ENCODE measurements at regions not wholly inside any gene's neighbourhood (a gene's known extent, or its start where the extent isn't known, plus 50 kb on each side); places are given as distances from the start of the nearest gene placed in this dataset.

DNA sequence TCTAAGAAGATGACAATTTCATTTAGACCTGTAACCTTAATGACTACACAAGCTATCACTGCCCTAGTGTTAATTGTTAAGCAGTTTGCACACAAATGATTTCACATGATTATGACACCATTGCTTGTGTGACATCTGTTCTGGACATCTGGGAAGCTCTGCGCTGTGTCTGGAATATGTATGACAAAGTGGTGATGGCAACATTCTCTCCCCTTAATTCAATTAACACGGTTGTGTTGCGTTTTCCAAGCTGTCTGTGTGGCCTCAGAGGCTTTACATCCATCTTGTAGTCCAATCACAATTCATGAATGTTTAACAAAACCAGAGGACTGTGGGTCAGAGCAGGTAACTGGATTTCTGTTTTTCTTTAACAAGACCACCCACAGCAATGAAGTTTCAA, 204.4 kb downstream of the COG6 start:
- no peak for DNase-seq

DNA sequence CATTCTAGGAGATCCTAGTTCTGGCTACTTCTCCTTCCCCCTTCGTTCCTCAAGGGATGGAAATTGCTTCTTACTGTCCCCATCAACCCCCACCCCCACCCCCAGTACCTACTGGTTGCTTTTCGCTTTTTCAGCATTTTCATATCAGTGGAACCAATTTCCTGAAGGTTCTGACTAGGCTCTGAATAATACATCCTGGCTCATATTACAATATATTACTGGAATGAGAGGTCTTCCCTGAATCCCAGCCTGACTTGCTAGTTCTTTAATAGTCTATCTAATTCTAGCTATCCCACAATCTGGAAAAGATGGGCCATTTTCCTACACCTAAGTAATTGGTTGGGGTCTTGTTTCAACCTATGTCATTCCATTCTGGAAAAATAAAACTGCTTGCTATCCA, 207.4 kb downstream of the COG6 start:
- no peak for DNase-seq

DNA sequence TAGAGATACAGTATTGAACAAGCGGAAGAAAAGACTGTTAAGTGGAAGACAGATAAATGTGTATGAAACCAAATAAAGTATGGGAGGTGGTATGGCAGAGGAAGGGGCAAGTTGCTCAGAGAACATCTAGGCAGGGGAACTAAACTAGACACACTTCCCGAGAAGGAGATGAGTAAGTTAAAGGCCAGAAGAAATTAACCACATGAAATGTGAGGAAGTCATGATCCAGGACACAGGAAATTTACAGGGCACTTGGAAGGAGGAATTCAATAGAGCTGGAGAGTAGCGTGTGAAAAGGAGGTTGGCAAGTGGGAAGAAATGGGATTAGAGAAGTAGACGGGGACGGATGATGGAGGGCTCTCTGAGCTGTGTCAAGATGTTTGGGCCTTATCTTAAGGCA, 208.8 kb downstream of the COG6 start:
- no peak for DNase-seq

DNA sequence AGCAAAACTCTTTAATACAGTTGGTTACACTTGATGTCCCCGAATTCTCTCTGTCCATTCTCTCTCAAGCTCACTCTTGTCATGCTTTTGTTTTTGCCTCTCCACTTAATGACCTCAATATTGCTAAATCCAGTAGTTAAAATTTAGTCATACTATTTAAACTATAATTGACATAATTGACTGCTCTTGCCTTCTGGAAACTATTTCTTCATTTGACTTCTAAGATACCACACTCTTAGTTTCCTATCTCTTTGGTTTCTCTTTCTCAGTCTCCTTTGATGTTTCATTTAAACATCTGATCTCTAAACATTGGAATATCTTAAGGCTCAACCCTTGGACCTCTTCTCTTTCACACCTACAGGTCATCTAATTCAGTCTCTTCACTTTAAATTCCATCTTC, 211.3 kb downstream of the COG6 start:
- no peak for DNase-seq

DNA sequence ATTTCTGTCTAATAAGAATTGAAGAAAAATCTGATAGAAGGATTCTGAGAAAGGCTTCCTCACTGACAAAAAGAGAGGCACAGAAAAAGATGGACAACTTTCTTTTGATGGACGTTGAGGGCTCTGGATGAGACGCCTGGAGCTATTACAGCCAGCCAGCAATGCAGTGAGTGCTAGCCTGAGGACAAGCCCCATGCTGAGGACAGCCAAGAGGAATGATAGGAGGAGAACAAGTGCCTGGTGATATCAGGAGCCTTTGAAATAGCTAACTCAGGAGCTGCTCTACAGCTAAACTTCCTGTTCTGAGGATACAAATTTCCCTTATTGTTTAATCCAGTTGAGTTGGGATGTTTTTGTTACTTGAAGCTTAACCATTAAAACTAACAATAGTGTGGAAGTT, 212.3 kb downstream of the COG6 start:
- no peak for DNase-seq

DNA sequence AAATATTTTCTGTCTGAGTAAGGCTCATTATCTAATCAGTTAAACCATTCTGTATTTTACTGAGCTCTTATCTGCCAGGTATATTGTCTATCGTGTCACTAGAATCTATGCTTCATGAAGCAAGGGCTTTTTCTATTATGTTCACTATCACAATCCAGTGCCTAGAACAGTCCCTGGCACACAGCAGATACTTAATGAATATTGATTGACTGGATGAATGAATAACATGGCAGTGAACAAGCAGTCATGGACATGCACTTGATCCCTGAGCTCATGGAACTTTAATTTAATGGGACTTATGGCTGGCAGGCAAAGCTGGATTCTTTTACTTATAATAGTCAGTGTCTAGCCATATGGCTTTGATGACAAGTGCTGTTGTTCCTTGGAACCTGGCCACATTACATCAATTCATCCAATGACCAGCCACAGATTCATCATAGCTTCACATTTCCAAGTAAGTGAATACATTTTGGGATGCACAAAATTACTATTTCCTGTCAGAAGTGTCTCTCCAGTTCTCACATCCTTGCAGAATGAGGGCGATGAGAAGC, 214.8 kb downstream of the COG6 start:
- no peak for DNase-seq

DNA sequence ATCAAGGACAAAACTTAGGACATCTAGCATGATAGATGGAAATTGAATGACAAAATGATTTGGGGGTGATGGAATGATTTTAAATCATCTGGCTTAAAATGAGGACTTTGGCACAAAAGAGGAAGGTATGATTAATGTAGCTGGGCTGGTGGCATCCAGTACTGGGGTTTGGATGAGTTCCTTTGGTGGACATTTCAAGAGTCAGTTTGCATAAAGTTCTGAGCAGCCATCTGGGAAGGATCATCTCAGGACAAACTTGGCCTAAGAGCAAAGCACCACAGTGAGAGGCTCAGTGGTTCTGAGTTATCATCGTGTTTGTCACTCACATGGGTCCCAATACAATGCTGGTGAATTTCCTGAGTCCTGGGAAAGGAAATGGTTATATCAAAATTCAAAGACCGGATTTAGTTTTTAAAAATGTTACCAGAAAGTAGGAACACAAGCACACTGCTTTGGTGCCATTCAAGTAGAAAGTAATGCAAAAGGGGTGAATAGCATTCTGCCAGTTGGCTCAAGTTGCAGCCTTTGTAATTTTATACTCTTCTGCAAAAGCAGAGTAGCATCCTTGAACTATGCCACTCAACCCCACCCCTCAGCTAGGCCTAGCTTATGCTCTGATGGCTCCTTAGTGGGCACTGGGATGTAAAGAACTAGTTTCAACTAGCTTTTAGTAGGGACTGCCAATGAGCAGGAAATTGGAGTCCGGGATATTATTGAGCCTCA, 219.0 kb downstream of the COG6 start:
- DNase-seq: no peak

DNA sequence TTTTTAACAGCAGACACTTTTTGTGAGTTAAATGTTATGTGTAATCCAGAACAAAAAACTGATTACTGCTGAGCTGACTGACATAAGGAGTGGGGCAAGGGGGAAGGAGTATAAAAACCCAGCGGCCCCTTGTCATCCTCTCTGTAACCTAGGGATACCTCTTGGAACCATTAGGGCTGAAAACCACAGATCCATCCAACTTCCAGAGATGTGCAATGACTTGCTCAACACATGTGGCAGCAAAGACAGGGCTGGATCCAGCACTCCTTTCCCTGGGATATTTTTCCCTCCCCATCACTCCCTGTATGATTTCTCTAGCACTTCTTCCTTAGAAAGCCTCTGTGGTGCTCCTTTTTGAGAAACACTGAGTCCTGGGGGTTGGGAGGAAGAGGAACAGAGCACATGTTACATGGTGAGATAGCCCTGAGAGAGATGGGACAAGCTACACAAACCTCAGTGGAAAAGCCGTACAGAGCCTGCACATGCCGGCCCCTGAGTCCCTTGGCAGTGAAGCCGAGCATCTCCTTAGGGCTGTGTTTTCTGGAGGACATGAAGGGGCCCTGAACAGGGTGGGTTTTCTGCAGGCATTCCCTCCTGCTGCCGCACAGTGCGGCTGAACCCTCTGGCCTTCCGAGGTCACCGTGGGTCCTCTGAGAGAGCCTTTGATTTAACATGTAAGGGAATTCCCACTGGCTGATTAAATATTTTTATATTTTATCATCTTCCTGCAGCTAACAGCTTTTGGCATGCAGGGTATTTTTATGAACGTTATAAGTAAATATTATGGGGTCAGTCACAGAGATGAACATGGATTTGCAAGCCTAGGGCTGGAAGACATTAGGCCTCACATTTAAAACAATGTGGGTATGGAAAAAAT, 219.9 kb downstream of the COG6 start:
- DNase-seq: no peak

DNA sequence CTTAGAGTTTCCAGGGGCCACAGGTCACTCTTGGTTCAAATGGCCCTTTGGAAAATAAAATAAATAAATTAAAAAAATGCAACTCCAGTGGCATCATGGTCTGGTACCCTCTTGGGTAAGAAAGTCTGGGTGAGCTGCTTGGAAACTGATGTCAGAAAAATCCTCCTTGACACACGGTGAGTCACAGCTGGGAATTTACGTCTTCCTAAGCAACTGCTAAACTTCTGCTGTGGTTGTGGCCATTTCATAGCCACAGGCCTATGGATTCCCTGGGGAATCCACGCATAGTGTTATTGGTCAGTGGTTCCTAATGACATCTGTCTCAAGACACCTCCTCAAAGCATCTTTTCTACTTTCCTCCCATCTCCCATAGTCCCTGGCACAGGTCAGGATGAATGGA, 220.8 kb downstream of the COG6 start:
- no peak for DNase-seq

DNA sequence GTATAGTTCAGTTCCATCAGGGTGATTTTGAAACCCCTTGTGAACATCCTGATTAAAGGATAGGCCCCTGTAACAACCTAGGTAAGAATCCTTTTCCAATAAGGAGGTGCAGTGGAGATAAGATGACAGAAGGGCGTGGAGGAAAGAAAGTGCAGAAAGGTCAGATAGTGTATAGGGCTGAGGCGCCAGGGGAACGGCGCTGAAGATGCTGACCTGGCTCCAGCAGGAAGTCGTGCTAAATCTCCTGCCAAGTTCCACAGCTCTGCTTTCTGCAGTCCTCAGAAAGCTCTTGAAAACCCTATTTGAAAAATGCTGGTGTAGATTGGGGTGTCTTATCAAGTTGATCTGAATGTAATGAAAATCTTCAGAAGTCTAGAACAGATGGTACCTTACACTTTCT, 221.7 kb downstream of the COG6 start:
- DNase-seq: no peak

DNA sequence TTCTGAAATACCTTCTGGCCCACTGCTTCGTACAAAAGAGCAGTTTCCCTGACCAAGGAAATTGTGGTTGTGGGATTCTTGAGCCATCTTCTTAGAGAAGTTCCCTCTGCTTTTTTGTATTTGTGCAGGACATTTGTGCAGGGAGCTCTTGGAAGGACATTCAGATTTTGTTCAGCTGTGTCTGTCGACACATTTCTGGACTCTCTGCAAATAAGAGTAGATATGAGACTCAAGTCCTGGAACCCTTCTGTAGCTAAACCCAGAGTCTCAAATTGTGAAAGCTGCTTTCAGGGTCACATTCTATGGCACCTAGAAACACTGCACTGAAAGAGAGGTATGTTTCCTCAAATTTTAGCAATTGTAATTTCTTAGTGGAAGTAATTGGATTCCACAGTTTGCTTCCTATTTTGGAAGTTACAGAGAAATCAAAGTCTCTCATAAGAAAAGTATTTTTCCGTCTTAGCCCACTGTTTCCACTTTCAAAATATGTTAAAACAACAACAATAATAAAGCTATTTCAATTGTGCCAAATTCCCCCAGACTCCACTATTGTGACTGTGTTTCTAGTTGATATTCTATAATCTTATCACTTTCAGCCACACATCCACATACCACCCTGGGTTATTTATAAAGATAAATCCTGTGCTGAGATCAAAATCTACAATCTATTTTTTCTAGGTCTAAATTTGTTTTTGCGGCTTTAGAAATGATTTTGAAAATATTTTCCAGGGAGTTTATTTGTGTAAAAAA, 224.0 kb downstream of the COG6 start:
- no peak for DNase-seq

DNA sequence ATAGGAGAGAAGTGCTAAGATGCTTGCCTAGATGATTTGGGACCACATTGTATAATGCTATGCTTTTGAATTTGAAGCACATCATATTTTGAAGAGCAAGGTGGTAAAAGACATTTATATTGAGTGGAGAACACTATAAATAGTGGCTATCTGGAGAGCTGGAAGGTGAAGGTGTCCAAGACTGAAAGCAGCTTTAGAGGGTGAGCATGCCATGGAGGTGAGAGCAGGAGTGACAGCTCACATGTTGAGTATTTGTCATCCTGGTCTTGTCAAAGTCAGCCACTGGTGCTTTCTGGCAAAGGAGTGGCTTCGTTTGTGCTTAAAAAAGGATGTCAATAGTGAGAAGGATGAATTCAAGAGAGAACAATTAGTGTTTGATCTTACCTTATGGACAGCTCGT, 225.9 kb downstream of the COG6 start:
- DNase-seq: no peak

DNA sequence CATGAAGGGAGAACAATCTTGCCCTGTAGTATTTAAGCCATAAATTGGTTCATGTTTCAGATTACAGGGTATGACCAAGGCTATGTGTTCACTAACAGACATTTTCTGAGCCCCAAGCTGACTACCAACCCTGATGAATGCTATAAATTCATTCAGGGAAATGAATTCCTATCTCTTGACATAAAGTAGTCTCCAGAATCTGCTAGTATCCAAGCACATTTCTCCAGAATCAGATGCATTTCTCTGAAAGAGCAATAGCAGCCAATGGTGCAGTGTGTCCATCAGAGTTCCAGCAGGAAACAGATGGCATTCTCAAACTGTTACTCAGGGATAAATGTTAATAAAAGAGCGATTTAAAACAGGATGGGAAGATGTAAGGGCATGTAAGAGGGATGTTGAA, 226.4 kb downstream of the COG6 start:
- no peak for DNase-seq

DNA sequence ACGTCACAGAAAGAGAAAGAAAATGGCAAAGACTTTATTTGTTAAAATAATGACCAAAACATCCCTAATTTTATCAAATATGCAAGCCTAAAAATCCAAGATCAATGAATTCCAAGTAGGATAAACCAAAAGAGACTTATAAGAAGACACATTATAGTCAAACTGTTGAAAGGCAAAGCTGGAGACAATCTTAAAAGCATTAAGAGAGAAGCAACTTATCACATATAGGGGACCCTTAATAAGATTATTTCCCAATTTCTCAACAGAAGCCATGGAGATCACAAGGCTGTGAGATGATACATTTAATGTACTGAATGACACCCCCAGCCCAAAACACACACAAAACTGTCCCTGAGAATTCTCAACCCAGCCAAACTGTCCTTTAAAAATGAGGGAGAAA, 228.7 kb downstream of the COG6 start:
- DNase-seq: no peak

DNA sequence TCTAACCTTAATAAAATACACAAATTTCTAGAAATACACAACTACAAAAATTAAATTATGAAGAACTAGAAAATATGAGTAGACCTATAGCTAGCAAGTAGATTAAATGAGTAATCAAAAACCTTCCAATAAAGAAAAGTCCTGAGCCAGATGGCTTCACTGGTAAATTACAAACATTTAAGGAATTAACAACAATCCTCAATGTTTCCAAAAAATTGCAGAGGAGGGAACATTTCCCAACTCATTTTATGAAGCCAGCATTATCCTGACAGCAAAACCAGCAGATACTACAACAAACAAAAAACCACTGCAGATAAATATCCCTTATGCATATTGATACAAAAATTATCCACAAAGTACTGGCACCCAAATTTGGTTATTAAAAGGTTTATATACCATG, 230.9 kb downstream of the COG6 start:
- no peak for DNase-seq

DNA sequence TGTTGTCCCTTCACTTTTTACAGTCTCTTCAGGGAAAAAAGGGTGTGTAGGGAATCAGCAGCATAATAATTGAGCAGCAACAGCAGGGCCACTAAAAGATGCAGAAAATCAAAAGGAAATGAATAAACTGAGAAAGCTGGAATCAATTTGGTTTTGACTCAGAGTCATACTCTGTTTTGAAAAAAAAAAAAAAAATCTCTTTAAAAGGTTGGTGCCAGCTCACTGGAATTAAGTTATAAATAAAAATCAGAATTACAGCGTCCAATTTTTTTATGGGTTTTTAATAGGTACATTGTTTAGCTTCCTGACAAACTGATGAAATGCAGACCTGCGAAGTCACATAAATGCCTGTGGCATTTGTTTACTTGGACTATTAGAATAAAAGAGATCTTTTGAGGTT, 231.9 kb downstream of the COG6 start:
- no peak for DNase-seq

DNA sequence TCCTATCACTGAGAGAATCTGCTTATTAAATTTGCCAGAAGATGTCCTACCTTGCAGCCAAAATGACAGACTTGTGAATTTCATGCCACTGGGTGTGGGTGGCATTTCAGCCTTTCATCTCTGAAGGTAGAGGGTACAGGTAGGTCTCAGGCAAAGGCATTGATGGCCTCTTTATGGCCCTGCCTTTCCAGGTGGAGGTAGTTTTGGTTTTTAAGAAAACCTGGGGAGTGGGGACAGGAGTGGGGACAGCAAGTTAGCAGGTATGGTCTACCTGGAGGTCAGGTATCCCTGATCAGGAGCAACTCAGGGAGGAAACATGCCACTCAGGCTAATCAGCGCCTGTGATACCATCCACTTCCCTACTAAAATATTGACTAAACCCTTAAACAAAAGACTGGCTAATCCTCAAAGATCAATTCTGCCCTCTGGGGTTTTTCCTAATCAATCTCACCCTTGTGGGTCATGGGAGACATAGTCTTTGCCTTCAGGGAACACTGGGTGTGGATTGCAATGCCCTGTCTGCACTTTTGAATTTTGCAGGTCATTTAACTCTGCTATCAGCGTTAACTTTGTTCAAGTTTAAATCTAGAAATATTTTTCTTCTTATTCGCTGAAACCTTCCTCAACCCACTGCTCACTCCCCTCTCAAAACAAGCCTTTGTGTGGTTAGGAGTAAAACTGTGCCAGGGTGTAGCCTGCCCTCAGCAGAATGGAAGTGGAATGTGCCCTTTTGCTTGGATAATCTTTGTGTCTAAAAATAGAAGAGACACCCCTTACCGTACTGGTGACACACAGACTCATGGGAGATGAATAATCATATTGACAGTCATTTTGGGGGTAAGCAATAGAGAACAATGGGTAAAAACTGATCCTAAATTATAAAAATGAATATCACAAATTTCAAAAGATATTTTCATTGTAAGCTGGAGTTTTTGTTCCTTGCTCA, 233.7 kb downstream of the COG6 start:
- no peak for DNase-seq

DNA sequence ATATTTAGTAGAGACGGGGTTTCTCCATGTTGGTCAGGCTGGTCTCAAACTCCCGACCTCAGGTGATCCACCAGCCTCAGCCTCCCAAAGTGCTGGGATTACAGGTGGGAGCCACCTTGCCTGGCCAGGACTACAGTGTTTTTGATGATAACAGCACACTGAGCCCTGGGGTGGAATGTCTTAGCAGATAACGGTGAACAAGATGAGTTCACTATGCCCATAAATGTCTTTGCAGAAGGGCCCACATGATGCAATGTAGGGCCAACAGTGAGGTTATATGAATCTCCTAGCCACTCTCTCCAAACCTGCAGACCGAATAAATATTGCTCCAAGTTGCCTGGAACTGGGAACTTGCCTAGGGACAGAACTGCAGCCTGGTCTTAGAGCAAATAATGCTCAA, 235.1 kb downstream of the COG6 start:
- no peak for DNase-seq

DNA sequence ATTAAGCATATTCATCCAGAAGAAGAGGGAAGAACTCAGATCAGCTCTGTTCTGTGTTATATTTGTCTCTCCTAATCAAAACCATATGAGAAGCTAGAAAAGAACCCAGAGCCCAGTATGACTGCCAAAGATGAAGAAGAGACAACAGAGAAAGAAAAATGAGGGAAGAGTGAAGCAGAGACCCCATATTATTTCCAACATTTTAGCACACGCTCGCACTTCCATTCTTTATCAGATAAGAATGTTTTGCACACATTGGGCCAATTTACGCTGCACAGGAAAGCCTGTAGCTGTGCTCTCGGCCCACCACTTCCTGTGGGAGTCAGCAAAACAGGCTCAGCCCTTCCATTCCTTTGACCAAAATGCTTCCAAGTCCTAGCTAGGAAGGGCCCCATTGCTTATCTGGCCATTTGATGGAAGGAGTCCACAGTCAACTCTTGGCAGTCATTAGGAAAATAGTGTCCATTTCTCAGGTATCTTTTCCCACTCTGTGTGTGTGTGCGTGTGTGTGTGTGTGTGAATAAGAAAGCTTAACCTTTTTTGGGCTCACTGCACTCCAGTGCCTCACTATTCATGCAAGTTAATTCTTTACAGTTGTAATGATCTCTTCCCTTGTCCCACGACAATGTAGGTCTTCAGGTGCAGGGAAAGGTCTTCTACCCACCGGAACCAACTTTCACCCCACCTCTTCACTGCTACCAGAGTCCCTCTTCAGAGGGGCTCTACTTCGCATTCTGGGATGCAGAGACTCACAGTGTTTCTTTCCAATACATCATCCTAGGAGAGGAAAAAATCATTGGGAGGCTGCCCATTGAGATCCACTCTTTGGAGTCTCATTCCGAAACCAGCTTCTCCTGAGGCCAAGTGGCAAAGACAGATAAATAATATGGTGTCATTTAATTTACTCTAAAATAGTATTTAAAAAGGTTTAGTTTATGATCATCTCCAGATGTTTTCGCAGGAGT, 237.5 kb downstream of the COG6 start:
- DNase-seq: no peak

DNA sequence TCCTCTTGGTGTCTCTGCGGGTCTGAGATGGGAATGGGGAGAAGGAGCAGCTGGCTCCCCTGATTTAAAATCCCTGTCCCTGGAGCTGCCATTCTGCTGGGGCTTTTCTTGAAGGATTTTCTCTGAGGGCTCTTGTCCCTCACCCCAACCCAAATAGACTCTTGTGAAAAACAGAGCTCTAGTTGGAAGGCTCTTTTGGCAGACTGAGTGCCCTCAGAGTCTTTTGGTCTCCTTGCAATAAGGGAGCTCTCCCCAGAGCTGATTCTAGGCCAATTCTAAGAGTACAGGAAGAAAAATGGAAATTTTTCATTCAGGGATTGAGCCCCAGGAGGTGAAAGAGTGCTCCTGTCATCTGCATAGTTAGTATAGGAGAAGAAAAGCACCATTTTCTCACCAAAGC, 238.3 kb downstream of the COG6 start:
- DNase-seq: no peak

DNA sequence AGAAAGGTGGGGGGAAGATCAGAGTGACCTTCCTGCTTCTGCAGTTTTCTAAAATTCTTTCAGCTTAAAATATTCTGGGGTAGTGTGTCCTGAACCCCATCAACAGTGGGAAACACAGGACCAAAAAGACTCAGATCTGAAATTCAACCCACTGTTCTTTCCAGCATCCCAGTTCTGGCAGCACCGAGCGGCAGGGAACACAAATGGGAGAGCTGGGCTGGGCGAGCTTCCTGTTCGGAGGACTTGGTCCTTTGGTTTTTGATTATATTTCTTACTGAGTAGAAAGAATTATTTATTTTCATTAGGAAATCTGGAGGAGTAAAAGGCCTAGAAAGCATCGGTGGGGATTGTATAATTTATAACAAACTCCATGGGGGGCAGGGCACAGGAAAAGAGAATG, 239.1 kb downstream of the COG6 start:
- no peak for DNase-seq
